NCI-H460 (cell line): ENCODE measurements at regions not wholly inside any gene's neighbourhood (a gene's known extent, or its start where the extent isn't known, plus 50 kb on each side); places are given as distances from the start of the nearest gene placed in this dataset.
"Not testable (repeated sequence)": the region's sequence is repeated elsewhere in the genome, so short reads cannot be mapped to it uniquely, and the experiment has no call there.

ENCODE experiments used
- DNase-seq: peaks from one replicate; pipeline ENCODE4 v3.0.0-alpha.2; 2016; ENCODE audit warnings: low read depth; ENCODE audit errors: extremely low read depth

DNA sequence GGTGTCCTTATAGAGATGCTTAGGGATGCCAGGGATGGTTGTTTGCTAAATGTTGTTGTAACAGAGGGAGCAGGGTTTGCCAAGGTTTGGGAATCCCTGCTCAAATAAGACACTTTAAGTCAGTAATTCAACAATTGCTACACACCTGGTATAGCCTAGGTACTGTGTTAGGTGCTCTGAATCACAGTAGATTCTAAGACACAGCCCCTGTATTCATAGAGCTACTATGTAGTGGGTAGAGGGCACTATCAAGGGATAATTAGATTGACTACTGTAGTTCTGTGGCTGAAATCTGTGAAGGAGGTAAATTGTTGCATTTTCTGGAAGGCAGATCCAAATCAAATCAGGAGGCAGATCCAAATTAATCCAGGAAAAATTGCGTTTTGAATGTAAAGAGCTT is 149.2 kb downstream of the C12orf75 start:
- no peak for DNase-seq

GRCh38 chr12:105480162-105480561 is 149.7 kb downstream of the C12orf75 start:
- no peak for DNase-seq

GRCh38 chr12:105481392-105482300 is 151.2 kb downstream of the C12orf75 start:
- DNase-seq: no peak

GRCh38 chr12:105482951-105483350 is 152.5 kb downstream of the C12orf75 start:
- DNase-seq: no peak

- no peak for DNase-seq
Observed at GRCh38 chr12:105483691-105484090, 153.2 kb downstream of the C12orf75 start.

DNA sequence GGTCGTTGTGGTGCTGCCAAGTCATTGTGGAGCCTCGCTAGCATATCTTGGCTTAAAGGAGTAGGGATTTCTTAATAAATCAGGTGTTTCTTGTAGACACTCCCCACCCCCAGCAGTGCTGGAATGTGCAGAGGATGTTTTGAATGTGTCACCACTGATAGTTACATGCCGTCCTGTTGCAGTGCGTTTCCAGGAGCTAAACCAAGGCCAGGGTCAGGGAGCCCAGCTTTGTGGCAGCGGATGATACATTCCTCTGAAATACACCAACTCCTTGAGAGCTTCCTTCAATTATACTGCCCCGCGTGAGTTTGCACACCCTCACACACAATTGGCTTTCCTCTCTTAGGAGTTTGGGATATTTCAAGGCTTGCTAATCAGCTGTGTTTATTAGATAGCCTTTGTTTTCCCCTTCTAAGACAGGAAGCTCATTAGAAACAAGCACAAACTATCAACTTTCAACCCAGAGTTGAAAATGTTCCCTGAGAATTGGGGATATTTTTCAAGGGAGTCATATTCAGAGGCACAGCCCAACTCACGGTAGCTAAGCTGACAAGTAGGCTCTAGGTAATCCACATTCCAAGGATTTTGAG is 154.9 kb downstream of the C12orf75 start:
- no peak for DNase-seq

GRCh38 chr12:105485921-105486320 is 155.4 kb downstream of the C12orf75 start:
- DNase-seq: no peak

DNA sequence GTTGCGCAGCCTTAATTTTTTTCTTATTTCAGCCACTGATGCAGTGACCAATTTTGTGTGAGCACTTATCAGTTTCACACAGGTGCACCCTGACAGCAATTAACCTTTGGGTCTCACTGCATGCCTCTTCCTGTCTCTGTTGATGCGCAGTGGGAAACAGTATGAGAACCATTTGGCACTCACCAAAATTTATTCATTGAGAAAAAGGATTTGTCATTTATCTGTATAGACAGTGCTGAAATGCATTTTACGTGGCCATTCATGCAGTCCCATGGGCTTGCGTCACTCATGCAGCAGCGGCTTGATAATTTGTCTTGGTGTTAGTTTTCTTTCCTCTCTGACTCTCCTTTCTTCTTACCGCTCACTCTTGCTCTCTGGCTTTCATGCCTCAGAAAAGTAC is 157.5 kb downstream of the C12orf75 start:
- DNase-seq: no peak

DNA sequence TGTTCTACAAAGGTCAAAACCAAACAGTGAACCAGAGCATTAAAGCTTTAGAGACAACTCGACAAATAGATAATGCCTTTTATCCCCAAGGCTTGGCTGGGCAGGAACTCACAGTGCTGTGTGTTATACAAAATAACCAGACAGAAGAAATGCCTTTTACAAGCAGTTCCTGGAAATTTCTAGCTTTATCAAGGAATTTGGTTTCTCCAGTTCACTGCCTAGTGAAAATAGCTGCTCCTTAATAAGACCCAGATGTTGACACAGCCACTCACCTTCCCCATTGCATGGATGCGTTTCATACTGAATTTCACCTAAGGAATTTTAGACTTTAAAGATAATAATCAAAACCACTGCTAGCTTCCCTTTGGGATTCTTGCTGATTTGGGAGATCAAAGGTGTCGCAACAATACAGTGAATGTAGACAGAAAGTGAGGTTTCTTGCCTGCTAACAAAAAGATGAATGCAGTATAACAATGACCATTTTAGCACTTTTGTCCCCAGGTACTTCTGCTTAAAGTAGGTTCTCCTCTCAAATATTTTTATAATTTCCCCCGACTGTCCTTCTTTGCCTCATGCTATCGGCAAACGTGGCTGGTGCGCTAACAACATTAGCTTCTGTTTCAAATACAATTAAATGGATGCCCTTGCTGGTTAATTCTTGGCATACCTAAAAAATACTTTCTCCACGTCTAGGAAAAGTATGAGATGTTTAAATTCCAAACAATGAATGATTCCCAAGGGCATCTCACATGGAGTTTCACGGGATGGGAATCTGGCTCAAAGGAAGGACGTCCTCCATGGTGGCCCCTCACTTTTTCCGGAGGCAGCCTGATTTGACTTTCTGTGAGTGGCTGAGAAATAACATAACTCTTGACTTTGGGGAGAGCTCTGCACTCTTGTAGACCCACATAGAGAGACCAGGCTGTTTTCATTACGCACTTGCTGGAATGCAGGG is 162.4 kb downstream of the C12orf75 start:
- DNase-seq: no peak

GRCh38 chr12:105499205-105499604 is 168.7 kb downstream of the C12orf75 start:
- DNase-seq: peak; percentile 33

DNA sequence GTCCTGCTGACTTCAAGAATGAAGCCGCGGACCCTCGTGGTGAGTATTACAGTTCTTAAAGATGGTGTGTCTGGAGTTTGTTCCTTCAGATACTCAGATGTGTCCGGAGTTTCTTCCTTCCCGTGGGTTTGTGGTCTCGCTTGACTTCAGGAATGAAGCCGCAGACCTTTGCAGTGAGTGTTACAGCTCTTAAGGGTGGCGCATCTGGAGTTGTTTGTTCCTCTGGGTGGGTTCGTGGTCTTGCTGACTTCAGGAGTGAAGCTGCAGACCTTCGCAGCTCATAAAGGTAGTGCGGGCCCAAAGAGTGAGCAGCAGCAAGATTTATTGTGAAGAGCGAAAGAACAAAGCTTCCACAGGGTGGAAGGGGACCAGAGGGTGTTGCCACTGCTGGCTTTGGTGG is 170.2 kb downstream of the C12orf75 start:
- not testable (repeated sequence) for DNase-seq

DNA sequence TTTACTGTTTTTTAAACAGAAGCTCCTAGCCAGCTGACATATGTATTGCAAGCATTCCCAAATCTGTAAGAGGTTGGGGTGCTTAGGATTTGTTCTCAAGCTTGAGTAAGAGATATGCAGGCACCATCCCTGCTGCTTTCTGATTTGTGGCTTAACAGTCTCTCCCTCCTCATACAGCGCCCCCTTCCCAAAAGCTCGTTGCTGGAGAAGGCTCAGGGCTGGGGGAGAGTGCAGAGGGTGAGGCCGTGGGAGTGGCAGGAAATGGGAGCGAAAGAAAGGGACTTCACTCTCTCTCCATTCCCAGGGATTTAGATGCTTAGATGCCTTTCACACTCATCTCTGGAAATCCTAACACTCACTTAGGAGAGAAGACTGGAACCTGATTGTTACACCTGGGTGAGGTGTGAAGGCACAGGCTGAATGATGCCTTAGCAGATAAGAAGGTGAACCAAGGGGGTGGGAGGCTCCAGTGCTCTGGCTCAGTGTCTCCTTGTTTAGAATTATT is 172.0 kb downstream of the C12orf75 start:
- no peak for DNase-seq

DNA sequence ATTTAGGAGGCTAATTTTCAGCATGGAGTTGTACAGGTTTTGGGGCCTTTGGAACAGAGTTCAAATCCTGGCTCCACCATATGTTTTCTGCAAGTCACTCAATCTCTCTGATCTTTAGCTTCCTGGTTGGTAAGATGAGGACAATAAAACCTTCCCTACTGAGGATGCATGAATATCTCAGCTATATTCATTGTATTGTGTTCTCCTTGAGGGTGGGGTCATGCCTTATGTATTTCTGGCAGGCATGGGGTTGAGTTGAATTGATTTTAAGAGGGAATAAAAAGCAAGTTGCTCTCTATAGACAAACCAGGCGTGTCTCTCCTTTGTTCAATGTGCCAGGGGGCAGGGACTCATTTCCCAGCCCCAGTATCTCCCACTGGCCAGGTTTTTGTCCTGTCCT is 173.1 kb downstream of the C12orf75 start:
- DNase-seq: no peak

DNA sequence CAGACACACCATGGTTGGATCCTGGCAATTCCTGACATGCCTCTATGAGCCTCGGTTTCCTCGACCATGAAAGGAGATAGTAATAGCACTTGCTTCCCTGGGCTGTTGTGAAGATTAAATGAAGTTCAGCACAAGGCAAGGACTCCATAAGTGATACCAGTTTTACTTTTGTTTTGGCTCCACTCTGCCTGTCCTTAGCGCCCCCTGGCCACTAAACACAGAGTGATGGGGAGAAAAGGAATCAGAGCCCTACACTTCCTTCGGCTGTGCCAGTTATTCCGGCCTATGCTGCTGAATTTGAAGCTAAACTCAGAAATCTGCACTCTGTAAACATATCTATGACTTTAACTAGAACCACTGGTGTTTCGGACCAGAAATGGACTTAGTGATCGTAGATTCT is 173.8 kb downstream of the C12orf75 start:
- no peak for DNase-seq

DNA sequence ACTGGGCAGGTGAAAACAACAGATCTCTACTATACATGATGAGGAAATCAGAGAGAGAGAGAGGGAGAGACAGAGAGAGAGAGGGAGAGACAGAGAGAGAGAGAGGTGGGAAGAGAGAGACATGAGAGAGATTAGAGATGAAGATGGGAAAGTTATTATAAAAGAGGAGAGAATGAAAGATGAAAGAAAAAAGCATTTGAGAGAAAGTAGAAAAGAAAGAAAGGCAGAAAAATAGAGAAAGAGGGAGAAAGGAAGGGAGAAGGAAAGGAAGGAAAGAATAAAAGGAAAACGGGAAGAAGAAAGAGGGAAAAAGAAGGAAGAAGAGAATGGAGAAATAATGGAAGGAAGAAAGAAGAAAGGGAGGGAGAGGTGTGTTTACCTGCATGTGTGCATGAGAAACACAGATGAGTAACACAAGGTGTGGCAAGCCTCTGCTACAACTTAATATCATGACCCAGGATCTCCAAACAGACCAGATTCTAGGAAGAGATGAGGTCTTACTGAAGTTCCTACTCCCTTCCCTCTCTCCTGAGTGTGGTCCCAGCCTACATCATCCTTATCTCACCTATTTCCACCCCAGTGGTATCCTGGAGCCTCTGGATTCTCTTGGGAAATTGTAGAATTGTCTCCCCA is 176.3 kb downstream of the C12orf75 start:
- DNase-seq: no peak

GRCh38 chr12:105507311-105508038 is 177.0 kb downstream of the C12orf75 start:
- no peak for DNase-seq

- DNase-seq: no peak
Observed at GRCh38 chr12:105508096-105508495, 177.6 kb downstream of the C12orf75 start.

DNA sequence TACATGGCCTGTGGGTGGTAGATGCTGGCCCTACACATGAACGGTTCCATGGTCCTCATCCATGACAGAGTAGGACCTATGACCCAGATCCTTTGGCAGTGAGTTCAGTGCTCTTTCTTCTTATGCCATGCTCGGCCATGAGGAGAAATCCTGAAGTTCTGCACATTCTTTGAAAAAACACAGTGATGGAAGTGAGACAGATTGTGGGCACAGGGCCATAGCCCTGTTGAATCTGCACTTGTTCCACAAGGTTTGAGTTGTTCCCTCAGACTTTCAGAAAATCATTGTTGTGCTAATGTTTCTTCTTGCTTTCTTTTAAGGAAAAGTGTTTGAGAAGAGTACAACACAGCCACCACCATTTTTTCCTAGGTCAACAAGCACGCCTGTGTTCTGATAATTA is 180.0 kb downstream of the C12orf75 start:
- no peak for DNase-seq

GRCh38 chr12:105512861-105513260 is 182.4 kb downstream of the C12orf75 start:
- DNase-seq: not testable (repeated sequence)
